SU-DHL-6 (cell line): ENCODE measurements at regions not wholly inside any gene's neighbourhood (a gene's known extent, or its start where the extent isn't known, plus 50 kb on each side); places are given as distances from the start of the nearest gene placed in this dataset.

Experiments used
- H2AFZ ChIP-seq: fragments of 200-600 bp; sonication (generic); 2 replicates; pipeline ENCODE4 v1.6.1; 2014; ENCODE audit warnings: low read depth, mild to moderate bottlenecking, moderate library complexity, mixed read lengths, antibody characterized with exemption, low read length; ENCODE audit not compliant: severe bottlenecking
- H3F3A ChIP-seq: fragments of 200-600 bp; shearing (Covaris generic); 2 replicates; pipeline ENCODE4 v1.6.0; 2016; ENCODE audit warnings: antibody characterized with exemption, mild to moderate bottlenecking; ENCODE audit not compliant: insufficient read depth
- H3K27ac ChIP-seq: fragments of 200-600 bp; sonication (generic); 2 replicates; pipeline ENCODE4 v1.5.1; 2016; ENCODE audit warnings: low read depth, mild to moderate bottlenecking, low read length, moderate library complexity, mixed read lengths
- H3K27me3 ChIP-seq: fragments of 200-600 bp; sonication (generic), shearing (Covaris generic); 2 replicates; pipeline ENCODE4 v1.6.0; 2014; ENCODE audit warnings: mild to moderate bottlenecking, low read length
- H3K36me3 ChIP-seq: fragments of 200-600 bp; sonication (generic); 2 replicates; pipeline ENCODE4 v1.6.1; 2014; ENCODE audit warnings: mild to moderate bottlenecking, low read length, mixed read lengths
- H3K4me2 ChIP-seq: fragments of 300-600, 200-600 bp; shearing (Covaris generic), sonication (generic); 2 replicates; pipeline ENCODE4 v1.6.0; 2014; ENCODE audit warnings: low read length, low read depth, mild to moderate bottlenecking; ENCODE audit not compliant: poor library complexity, severe bottlenecking
- H3K4me3 ChIP-seq: fragments of 200-600 bp; sonication (generic); 2 replicates; pipeline ENCODE4 v1.5.1; 2014; ENCODE audit warnings: antibody characterized with exemption, low read length, mild to moderate bottlenecking, mixed read lengths; ENCODE audit not compliant: insufficient read depth, poor library complexity, severe bottlenecking
- H3K79me2 ChIP-seq: fragments of 200-600 bp; sonication (generic); 2 replicates; pipeline ENCODE4 v1.6.1; 2014; ENCODE audit warnings: mild to moderate bottlenecking, low read length, moderate library complexity; ENCODE audit not compliant: insufficient read depth
- H3K9ac ChIP-seq: fragments of 200-600 bp; sonication (generic); 2 replicates; pipeline ENCODE4 v1.7.0; 2014; ENCODE audit warnings: mild to moderate bottlenecking, low read length
- H3K9me2 ChIP-seq: fragments of 200-600 bp; sonication (generic); replicated peaks from 2 replicates; pipeline ENCODE4 v1.6.1; 2014; ENCODE audit warnings: low read length; ENCODE audit not compliant: insufficient read depth
- H3K9me3 ChIP-seq: fragments of 200-600 bp; sonication (generic); 2 replicates; pipeline ENCODE4 v1.6.1; 2014; ENCODE audit warnings: low read length, mixed read lengths; ENCODE audit not compliant: insufficient read depth
- H4K20me1 ChIP-seq: fragments of 200-600 bp; sonication (generic); 2 replicates; pipeline ENCODE4 v1.6.1; 2014; ENCODE audit warnings: low read depth, mild to moderate bottlenecking, antibody characterized with exemption, low read length, moderate library complexity, mixed read lengths
- CTCF ChIP-seq: fragments of 200-600 bp; sonication (generic); IDR thresholded peaks from one replicate; pipeline ENCODE4 v1.5.1; 2017; ENCODE audit warnings: antibody characterized with exemption, mild to moderate bottlenecking, low read length, moderate library complexity; ENCODE audit not compliant: insufficient read depth, poor library complexity, severe bottlenecking
- EZH2phosphoT487 ChIP-seq: fragments of 200-600 bp; sonication (generic), shearing (Covaris generic); conservative IDR thresholded peaks from 2 replicates; pipeline ENCODE4 v1.6.1; 2018; ENCODE audit warnings: mild to moderate bottlenecking, antibody characterized with exemption, low read length, moderate library complexity, mixed read lengths

- H2AFZ ChIP-seq: no peak overlapping the region
- H3K27ac ChIP-seq: no peak overlapping the region
- H3K9me3 ChIP-seq: no peaks in the 10 kb centered on the region
- H3F3A ChIP-seq: no peaks in the 10 kb centered on the region
- H3K4me3 ChIP-seq: no peak overlapping the region
- no peaks in the 10 kb centered on the region for H3K9me2 ChIP-seq
- H3K36me3 ChIP-seq: no peaks in the 10 kb centered on the region
- no peaks in the 10 kb centered on the region for H3K79me2 ChIP-seq
- H4K20me1 ChIP-seq: no peaks in the 10 kb centered on the region
- no peak overlapping the region for H3K4me2 ChIP-seq
- no peaks in the 10 kb centered on the region for H3K27me3 ChIP-seq
- no peak for TF ChIP-seq CTCF
- TF ChIP-seq EZH2phosphoT487: no peak
- no peak overlapping the region for H3K9ac ChIP-seq
Measured at GRCh38 chr13:53215563-53215962, 186.9 kb downstream of the OLFM4 start.

- Histone ChIP-seq H3K9ac (no peak overlapping the region), H3K9me3 (no peaks in the 10 kb centered on the region), H3K79me2 (no peaks in the 10 kb centered on the region), H3K27ac (no peak overlapping the region), H3K27me3 (no peaks in the 10 kb centered on the region), H3F3A (no peaks in the 10 kb centered on the region), H3K9me2 (no peaks in the 10 kb centered on the region), H3K4me3 (no peak overlapping the region), H2AFZ (no peak overlapping the region), H3K36me3 (no peaks in the 10 kb centered on the region), H3K4me2 (no peak overlapping the region), H4K20me1 (no peaks in the 10 kb centered on the region)
- TF ChIP-seq EZH2phosphoT487: no peak
- no peak for TF ChIP-seq CTCF
Measured at GRCh38 chr13:53216773-53217172, 188.2 kb downstream of the OLFM4 start.

GRCh38 chr13:53217194-53217593 lies 188.6 kb downstream of the OLFM4 start:
- TF ChIP-seq EZH2phosphoT487 (no peak), CTCF (no peak)
- H3F3A ChIP-seq: no peaks in the 10 kb centered on the region
- H4K20me1 ChIP-seq: no peaks in the 10 kb centered on the region
- H3K4me3 ChIP-seq: no peak overlapping the region
- H3K4me2 ChIP-seq: no peak overlapping the region
- no peaks in the 10 kb centered on the region for H3K9me2 ChIP-seq
- H2AFZ ChIP-seq: no peak overlapping the region
- H3K36me3 ChIP-seq: no peaks in the 10 kb centered on the region
- no peaks in the 10 kb centered on the region for H3K27me3 ChIP-seq
- H3K79me2 ChIP-seq: no peaks in the 10 kb centered on the region
- no peak overlapping the region for H3K9ac ChIP-seq
- H3K9me3 ChIP-seq: no peaks in the 10 kb centered on the region
- no peak overlapping the region for H3K27ac ChIP-seq
